SK-N-SH (cell line): ENCODE measurements at regions not wholly inside any gene's neighbourhood (a gene's known extent, or its start where the extent isn't known, plus 50 kb on each side); places are given as distances from the start of the nearest gene placed in this dataset.

Experiments
- CTCF ChIA-PET: fragments of 300-600, 350-600 bp; formaldehyde crosslinking; extraction: SDS; loops from one replicate; lab custom pipeline; 2021; lab: Yijun Ruan, JAX
- POLR2A ChIA-PET: fragments of 350-600 bp; sonication (Branson Sonifier 250); formaldehyde crosslinking; extraction: SDS; loops from one replicate; lab custom pipeline; 2020; ENCODE audit warnings: antibody characterized with exemption, inconsistent platforms; lab: Yijun Ruan, JAX
- DNase-seq: peaks from one replicate; pipeline ENCODE4 v3.0.0; 2012
- H2AFZ ChIP-seq: fragments of 200-600 bp; sonication (generic); 2 replicates; pipeline ENCODE4 v1.8.1; 2016; ENCODE audit warnings: antibody characterized with exemption, mild to moderate bottlenecking, low read depth
- H3F3A ChIP-seq: fragments of 200-600 bp; sonication (generic); replicated peaks from 2 replicates; pipeline ENCODE3; 2016; ENCODE audit warnings: antibody characterized with exemption, mild to moderate bottlenecking; ENCODE audit not compliant: insufficient read depth
- H3K27ac ChIP-seq, 2 experiments: fragments of 200-500 bp in 1 of 2; fragments of 200-600 bp in 1 of 2; sonication (Bioruptor generic) in 1 of 2; sonication (generic), shearing (Covaris generic) in 1 of 2; 2 replicates each; pipeline versions ENCODE4 v1.5.1 to v1.6.1; 2014 to 2016; ENCODE audit warnings: low read depth in 2 of 2, inconsistent platforms in 1 of 2, low read length in 1 of 2, mild to moderate bottlenecking in 1 of 2, mixed read lengths in 1 of 2
- H3K27me3 ChIP-seq: fragments of 200-600 bp; sonication (generic), shearing (Covaris generic); 2 replicates; pipeline ENCODE4 v1.6.1; 2016; ENCODE audit warnings: mixed run types; ENCODE audit not compliant: insufficient read depth
- H3K36me3 ChIP-seq, 2 experiments: fragments of 200-500 bp in 1 of 2; fragments of 200-600 bp in 1 of 2; sonication (Bioruptor generic) in 1 of 2; sonication (generic) in 1 of 2; replicated peaks in 1 of 2; 2 replicates each; pipeline versions ENCODE3 to v1.5.1; 2014 to 2016; ENCODE audit warnings: low read length in 1 of 2, mild to moderate bottlenecking in 1 of 2; ENCODE audit not compliant: insufficient read depth in 2 of 2, control insufficient read depth in 1 of 2
- H3K4me1 ChIP-seq, 2 experiments: fragments of 200-500 bp in 1 of 2; fragments of 200-600 bp in 1 of 2; sonication (Bioruptor generic) in 1 of 2; sonication (generic), shearing (Covaris generic) in 1 of 2; 2 replicates each; pipeline versions ENCODE4 v1.5.1 to v1.6.1; 2014 to 2016; ENCODE audit warnings: low read depth in 1 of 2, low read length in 1 of 2, mixed run types in 1 of 2; ENCODE audit not compliant: insufficient read depth in 2 of 2, control insufficient read depth in 1 of 2
- H3K4me2 ChIP-seq: fragments of 200-600 bp; sonication (generic), shearing (Covaris generic); 2 replicates; pipeline ENCODE4 v1.6.1; 2017; ENCODE audit warnings: mixed run types
- H3K4me3 ChIP-seq, 2 experiments: fragments of 200-500 bp in 1 of 2; fragments of 200-600 bp in 1 of 2; sonication (Bioruptor generic) in 1 of 2; sonication (generic), shearing (Covaris generic) in 1 of 2; 2 replicates each; pipeline versions ENCODE4 v1.5.1 to v1.8.1; 2014 to 2016; ENCODE audit warnings: low read depth in 2 of 2, inconsistent platforms in 1 of 2, low read length in 1 of 2, mild to moderate bottlenecking in 1 of 2, mixed read lengths in 1 of 2, moderate library complexity in 1 of 2
- H3K79me2 ChIP-seq: fragments of 200-600 bp; sonication (generic); 2 replicates; pipeline ENCODE4 v1.8.1; 2017; ENCODE audit warnings: mild to moderate bottlenecking; ENCODE audit not compliant: insufficient read depth
- H3K9ac ChIP-seq: fragments of 200-600 bp; sonication (generic); 2 replicates; pipeline ENCODE4 v1.6.1; 2017; ENCODE audit warnings: mixed run types
- H3K9me2 ChIP-seq: fragments of 200-600 bp; sonication (generic); 2 replicates; pipeline ENCODE4 v1.6.1; 2017; ENCODE audit warnings: mixed run types
- H3K9me3 ChIP-seq: fragments of 200-600 bp; sonication (generic); 2 replicates; pipeline ENCODE4 v1.6.1; 2017; ENCODE audit warnings: mixed run types, mild to moderate bottlenecking, moderate library complexity
- H4K20me1 ChIP-seq: fragments of 200-600 bp; sonication (generic); 2 replicates; pipeline ENCODE4 v1.6.1; 2017; ENCODE audit warnings: mild to moderate bottlenecking, mixed run types; ENCODE audit not compliant: insufficient read depth
- CHD2 ChIP-seq: fragments of 150-350 bp; IDR thresholded peaks from 2 replicates; pipeline ENCODE4 v1.6.1; 2018; ENCODE audit warnings: low read length; ENCODE audit not compliant: partially characterized antibody
- EP300 ChIP-seq, 2 experiments: IDR thresholded peaks; 2 replicates each; pipeline versions ENCODE4 v1.4.0 to v1.6.1; 2012; ENCODE audit warnings: borderline replicate concordance in 1 of 2, low read depth in 1 of 2, low read length in 1 of 2
- EZH2phosphoT487 ChIP-seq: fragments of 200-600 bp; sonication (generic); IDR thresholded peaks from 2 replicates; pipeline ENCODE4 v1.6.1; 2017; ENCODE audit warnings: low read depth, mixed run types, mild to moderate bottlenecking, antibody characterized with exemption, moderate library complexity, borderline replicate concordance
- JUND ChIP-seq: IDR thresholded peaks from 2 replicates; pipeline ENCODE4 v1.4.0; 2012
- MEF2A ChIP-seq: IDR thresholded peaks from 2 replicates; pipeline ENCODE4 v1.4.0; 2012; ENCODE audit warnings: low read depth, borderline replicate concordance
- NFIC ChIP-seq: IDR thresholded peaks from 2 replicates; pipeline ENCODE4 v1.4.0; 2012; ENCODE audit warnings: borderline replicate concordance
- NRF1 ChIP-seq: IDR thresholded peaks from 2 replicates; pipeline ENCODE4 v1.6.1; 2012; ENCODE audit warnings: low read depth, mild to moderate bottlenecking, low read length
- POLR2AphosphoS5 ChIP-seq: IDR thresholded peaks from 2 replicates; pipeline ENCODE4 v1.6.1; 2012; ENCODE audit warnings: low read depth, low read length
- RAD21 ChIP-seq: IDR thresholded peaks from 2 replicates; pipeline ENCODE4 v1.6.1; 2012; ENCODE audit warnings: mild to moderate bottlenecking, low read length
- TAF1 ChIP-seq: IDR thresholded peaks from 2 replicates; pipeline ENCODE4 v1.6.1; 2012; ENCODE audit warnings: low read depth, mild to moderate bottlenecking, low read length, moderate library complexity, borderline replicate concordance
- TCF12 ChIP-seq: IDR thresholded peaks from 2 replicates; pipeline ENCODE4 v1.4.0; 2012
- TEAD4 ChIP-seq: IDR thresholded peaks from 2 replicates; pipeline ENCODE4 v1.4.0; 2012; ENCODE audit warnings: mild to moderate bottlenecking, borderline replicate concordance; ENCODE audit not compliant: insufficient read depth
- YY1 ChIP-seq: IDR thresholded peaks from 2 replicates; pipeline ENCODE4 v1.4.0; 2012; ENCODE audit warnings: low read depth, mild to moderate bottlenecking
- WGBS: methylation state at CpG from one replicate; pipeline ENCODE4 v1.1.6; 2017; ENCODE audit warnings: low lambda C conversion rate; 5-methylcytosine and 5-hydroxymethylcytosine counted together
- TF ChIP-seq, protein P1 (sequence below): IDR thresholded peaks from 2 replicates; pipeline ENCODE4 v1.4.0; 2012; ENCODE audit warnings: low read depth, borderline replicate concordance
- TF ChIP-seq, protein P2 (sequence below): fragments of 150-350 bp; IDR thresholded peaks from 2 replicates; pipeline ENCODE4 v1.6.1; 2016; ENCODE audit warnings: mild to moderate bottlenecking, low read depth, low read length
- TF ChIP-seq, protein P3 (sequence below): IDR thresholded peaks from 2 replicates; pipeline ENCODE4; 2012
- TF ChIP-seq, protein P4 (sequence below): IDR thresholded peaks from 2 replicates; pipeline ENCODE4 v1.6.1; 2012; ENCODE audit warnings: mild to moderate bottlenecking, low read depth, low read length, moderate library complexity

DNA sequence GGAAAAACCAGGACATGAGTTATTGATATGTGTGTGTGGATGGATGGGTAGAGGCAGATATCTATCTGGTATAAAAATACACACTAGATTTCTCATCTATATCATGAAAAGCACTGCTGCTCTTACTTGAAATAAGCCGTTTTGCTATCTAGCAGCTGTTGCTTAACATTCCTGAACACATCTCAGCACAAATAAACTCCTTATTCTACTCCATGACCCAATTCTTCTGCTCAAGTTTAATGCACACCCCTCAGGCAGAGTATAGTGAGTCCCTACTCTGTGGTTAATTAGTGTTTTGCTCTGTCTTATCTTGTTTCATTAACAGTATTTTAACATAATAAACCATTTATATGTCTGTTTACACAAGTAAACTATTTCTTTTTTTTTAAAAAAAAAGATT, 134.2 kb downstream of the CBLN2 start:
- no peaks in the 10 kb centered on the region for H3K27me3 ChIP-seq
- peaks cover 0 to 2% of the 10 kb centered on the region in 2 experiments; a peak in 2 of 4 replicates for H3K4me1 ChIP-seq
- no peaks in the 10 kb centered on the region for H3K9me2 ChIP-seq
- H3K9ac ChIP-seq: no peak overlapping the region
- no peaks in the 10 kb centered on the region for H4K20me1 ChIP-seq
- ChIA-PET CTCF (no interaction called here), POLR2A (no interaction called here)
- no peak for DNase-seq
- H3K4me2 ChIP-seq: no peak overlapping the region
- H3K27ac ChIP-seq: peak overlapping the region in 1 of 2 experiments; percentile 30; a peak in 2 of 4 replicates
- TF ChIP-seq NRF1 (no peak), CHD2 (no peak), TAF1 (no peak), JUND (no peak), POLR2AphosphoS5 (no peak), EZH2phosphoT487 (no peak), RAD21 (no peak), EP300 (IDR thresholded peaks at IDR 0.05; ENCODE audit: borderline replicate concordance in 1 of 2, low read depth in 1 of 2, low read length in 1 of 2) (no peak), NFIC (no peak), YY1 (no peak), MEF2A (no peak), TCF12 (no peak), TEAD4 (no peak)
- TF ChIP-seq, protein P1, sequence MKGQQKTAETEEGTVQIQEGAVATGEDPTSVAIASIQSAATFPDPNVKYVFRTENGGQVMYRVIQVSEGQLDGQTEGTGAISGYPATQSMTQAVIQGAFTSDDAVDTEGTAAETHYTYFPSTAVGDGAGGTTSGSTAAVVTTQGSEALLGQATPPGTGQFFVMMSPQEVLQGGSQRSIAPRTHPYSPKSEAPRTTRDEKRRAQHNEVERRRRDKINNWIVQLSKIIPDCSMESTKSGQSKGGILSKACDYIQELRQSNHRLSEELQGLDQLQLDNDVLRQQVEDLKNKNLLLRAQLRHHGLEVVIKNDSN: no peak
- TF ChIP-seq, protein P2, sequence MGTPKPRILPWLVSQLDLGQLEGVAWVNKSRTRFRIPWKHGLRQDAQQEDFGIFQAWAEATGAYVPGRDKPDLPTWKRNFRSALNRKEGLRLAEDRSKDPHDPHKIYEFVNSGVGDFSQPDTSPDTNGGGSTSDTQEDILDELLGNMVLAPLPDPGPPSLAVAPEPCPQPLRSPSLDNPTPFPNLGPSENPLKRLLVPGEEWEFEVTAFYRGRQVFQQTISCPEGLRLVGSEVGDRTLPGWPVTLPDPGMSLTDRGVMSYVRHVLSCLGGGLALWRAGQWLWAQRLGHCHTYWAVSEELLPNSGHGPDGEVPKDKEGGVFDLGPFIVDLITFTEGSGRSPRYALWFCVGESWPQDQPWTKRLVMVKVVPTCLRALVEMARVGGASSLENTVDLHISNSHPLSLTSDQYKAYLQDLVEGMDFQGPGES: no peak
- TF ChIP-seq, protein P3, sequence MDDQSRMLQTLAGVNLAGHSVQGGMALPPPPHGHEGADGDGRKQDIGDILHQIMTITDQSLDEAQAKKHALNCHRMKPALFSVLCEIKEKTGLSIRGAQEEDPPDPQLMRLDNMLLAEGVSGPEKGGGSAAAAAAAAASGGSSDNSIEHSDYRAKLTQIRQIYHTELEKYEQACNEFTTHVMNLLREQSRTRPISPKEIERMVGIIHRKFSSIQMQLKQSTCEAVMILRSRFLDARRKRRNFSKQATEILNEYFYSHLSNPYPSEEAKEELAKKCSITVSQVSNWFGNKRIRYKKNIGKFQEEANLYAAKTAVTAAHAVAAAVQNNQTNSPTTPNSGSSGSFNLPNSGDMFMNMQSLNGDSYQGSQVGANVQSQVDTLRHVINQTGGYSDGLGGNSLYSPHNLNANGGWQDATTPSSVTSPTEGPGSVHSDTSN: no peak
- TF ChIP-seq, protein P4, sequence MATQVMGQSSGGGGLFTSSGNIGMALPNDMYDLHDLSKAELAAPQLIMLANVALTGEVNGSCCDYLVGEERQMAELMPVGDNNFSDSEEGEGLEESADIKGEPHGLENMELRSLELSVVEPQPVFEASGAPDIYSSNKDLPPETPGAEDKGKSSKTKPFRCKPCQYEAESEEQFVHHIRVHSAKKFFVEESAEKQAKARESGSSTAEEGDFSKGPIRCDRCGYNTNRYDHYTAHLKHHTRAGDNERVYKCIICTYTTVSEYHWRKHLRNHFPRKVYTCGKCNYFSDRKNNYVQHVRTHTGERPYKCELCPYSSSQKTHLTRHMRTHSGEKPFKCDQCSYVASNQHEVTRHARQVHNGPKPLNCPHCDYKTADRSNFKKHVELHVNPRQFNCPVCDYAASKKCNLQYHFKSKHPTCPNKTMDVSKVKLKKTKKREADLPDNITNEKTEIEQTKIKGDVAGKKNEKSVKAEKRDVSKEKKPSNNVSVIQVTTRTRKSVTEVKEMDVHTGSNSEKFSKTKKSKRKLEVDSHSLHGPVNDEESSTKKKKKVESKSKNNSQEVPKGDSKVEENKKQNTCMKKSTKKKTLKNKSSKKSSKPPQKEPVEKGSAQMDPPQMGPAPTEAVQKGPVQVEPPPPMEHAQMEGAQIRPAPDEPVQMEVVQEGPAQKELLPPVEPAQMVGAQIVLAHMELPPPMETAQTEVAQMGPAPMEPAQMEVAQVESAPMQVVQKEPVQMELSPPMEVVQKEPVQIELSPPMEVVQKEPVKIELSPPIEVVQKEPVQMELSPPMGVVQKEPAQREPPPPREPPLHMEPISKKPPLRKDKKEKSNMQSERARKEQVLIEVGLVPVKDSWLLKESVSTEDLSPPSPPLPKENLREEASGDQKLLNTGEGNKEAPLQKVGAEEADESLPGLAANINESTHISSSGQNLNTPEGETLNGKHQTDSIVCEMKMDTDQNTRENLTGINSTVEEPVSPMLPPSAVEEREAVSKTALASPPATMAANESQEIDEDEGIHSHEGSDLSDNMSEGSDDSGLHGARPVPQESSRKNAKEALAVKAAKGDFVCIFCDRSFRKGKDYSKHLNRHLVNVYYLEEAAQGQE: no peak
- TF ChIP-seq, all 33 proteins: peak for 0
- 6% methylated on average over 1 of the region's 1 CpG for WGBS
- no peaks in the 10 kb centered on the region for H3K79me2 ChIP-seq
- peak overlapping the region; percentile 51 for H2AFZ ChIP-seq
- peaks cover 0 to 4% of the 10 kb centered on the region in 2 experiments for H3K36me3 ChIP-seq
- no peaks in the 10 kb centered on the region for H3K9me3 ChIP-seq
- no peak overlapping the region for H3K4me3 ChIP-seq
- peaks cover 9% of the 10 kb centered on the region for H3F3A ChIP-seq
